ENCODE measurements at regions not wholly inside any gene's neighbourhood (a gene's known extent, or its start where the extent isn't known, plus 50 kb on each side); places are given as distances from the start of the nearest gene placed in this dataset.
"Not testable (repeated sequence)": the region's sequence is repeated elsewhere in the genome, so short reads cannot be mapped to it uniquely, and the experiment has no call there.

DNA sequence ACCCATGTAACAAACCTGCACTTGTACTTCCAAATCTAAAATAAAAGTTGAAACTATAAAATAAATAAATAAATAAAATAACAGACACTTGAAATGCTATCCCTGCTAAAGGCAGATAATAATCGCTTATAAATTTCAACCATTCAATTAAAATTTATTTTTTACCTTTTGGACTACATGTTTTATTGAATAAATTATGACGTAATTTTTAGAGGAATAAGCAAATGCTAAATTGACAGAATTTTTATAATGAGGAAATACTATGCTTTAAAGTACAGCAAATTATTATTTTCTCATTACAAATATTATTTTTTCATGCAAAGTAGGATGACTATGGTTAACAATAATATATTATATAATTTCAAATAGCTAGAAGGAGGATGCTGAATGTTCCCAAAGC is 658.6 kb upstream of the LMO3 start:
- intact Hi-C loops (cut with micrococcal nuclease), result no loop called here

DNA sequence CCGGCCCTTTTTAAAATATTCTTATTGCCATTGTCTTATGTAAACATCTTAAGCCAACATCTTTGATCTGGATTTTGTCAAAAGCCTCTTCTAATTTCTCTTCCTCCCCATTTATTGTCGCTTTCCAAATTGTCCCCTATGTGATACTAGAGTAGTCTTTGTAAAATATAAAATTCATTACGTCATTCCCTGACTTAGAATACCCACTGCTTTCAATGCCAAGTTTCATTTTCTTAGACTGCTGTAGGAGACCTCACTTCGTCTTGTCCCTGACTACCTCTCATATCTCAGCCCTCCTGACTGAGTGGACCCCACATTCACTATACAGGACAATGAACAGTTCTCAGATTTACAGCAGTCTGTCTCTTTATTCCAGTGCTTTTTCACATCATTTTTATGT is 633.9 kb upstream of the LMO3 start:
- intact Hi-C loops (cut with micrococcal nuclease), result no loop called here

DNA sequence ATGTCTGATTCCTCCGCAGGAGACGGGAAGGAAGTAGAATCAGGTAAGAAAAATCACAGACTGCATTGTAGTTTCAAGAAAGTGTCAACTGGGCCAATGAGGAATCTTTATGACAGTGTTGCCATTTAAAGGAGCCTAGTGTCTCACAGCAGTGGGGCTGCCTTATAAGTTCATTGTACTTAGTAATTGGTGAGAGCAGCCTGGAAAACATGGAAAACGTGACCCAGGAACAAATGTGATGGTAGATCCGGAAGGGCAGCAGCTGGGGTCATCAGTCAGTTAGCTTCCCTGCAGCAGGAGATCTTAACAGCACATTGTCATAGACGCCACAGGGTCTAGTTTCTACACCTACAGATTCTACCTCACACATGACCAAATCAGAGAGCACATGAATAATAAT is 630.0 kb upstream of the LMO3 start:
- intact Hi-C loops (cut with micrococcal nuclease), result no loop called here

DNA sequence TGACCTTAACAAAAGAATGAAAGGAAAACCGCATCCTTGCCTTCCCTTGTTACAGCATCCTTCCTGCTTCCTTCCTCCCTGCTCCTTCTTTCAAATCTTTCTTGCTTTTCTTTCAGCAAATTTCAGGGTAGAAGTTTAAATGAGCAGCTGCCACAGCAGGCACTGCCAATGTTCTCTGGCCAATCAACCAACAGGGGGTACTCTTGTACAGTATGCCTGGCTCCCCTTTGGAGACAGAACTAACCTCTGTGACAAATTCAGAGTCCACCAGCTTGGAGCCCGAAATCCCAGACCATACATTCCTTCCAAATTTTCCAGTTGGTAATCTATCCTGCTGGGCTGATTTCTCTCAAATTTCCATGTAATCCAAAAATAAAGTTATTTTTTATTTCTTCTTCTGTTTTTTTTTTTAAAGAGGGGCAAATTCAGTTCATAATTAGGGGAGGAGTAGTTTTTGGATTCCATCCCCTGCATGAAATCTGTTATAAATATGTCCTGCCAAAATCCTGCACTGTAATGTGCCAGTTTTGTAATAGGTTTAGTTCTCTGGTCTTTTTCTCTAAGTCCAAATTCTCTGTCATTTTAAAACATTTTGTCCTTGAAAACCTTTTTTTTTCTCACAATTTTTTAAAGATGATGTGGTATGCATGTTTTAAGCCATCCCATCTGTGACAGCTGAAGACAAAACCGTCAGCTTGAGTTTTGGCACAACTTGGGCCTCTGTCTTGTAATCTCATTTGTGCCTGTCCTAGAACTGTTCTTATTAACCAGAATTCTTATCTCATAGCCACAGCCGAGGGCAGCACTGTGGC is 610.0 kb upstream of the LMO3 start:
- intact Hi-C loops (cut with micrococcal nuclease), result no loop called here

DNA sequence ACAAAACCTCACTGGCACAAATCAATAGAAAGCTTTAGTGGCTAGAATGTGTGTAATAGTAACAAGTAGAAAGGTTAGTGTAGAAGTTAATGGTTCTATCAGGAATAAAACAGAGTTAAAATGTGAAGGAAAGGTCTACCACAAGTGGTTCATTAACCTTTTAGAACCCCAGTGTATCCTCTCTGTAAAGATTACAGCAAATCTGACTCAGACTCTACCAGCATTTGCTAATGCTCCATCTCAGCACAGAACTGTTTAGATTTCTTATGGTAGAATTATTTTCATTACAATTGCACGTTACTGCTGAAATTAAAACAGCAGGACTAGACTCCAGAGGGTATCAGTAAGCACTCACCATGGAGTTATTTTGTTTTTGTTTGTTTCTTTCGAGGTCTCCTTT is 609.0 kb upstream of the LMO3 start:
- intact Hi-C loops (cut with micrococcal nuclease), result no loop called here

DNA sequence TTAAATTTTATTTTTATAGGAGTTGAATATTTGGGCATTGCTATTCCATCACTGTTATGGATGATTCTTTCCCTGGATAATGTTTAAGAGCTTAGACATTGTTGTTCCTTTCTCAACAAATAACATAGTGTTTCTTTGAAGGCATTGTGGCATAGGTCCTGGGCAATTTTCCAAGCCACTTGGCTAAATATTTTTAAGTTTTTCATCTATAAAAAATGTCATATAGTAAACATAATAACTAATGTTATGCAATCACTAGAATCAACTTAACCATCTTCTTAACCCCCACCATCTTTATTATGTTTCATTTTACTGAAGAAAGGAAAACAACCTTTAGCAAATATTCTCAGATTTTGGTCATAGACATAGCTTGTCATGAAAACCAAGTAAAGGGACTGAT is 600.6 kb upstream of the LMO3 start:
- intact Hi-C loops (cut with micrococcal nuclease), result no loop called here

DNA sequence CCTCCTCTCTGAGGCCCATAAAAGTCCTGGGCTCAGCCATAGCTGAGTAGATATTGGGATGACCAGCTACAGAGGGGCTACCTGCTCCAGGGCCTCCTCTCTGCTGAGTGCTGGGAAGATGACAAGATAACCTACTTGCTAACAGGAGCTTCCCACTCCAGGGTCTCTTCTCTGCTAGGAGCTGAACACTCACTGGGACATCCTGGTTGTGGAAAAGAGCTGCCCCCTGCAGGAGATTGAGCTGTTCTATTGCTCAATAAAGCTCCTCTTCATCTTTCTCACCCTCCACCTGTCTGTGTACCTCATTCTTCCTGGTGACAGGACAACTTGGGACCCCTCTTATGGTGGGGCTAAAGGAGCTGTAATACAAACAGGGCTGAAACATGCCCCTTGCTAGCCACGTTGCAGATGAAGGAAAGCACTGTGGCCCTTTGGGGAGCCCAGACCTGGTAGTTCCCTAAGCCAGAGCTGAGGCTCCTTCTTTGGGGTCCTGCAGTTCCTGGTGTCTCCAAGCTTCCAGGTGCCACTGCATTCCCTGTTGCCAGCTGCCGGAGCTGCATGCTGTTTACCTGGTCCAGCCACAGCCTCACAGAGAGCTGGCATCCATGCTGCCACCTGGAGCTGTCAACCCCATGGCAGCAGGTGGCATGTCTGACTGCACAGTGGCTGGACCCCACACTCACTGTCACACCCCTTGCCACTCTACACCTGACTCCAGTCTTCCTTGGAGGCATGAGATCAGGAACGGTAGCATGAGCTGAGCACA is 598.5 kb upstream of the LMO3 start:
- intact Hi-C loops (cut with micrococcal nuclease), result no loop called here

DNA sequence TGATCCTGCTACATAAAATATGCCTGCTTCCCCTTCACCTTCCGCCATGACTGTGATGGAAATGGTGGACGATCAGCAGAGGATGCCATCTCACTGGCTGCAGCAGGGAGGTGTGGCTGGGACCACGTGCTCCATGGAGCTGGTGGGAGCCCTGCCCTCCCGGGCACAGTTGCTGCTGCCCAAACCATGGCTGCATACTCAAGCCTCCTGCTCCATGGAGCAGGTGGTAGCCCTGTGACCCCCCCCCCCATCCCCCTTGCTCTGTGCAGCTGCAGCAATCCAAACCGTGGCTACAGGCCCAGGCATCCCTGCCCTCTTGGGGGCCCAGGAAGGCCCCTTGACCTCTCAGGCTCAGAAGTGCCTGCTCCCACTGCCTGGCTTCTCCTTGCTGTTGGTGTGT is 597.5 kb upstream of the LMO3 start:
- intact Hi-C loops (cut with micrococcal nuclease), result no loop called here

DNA sequence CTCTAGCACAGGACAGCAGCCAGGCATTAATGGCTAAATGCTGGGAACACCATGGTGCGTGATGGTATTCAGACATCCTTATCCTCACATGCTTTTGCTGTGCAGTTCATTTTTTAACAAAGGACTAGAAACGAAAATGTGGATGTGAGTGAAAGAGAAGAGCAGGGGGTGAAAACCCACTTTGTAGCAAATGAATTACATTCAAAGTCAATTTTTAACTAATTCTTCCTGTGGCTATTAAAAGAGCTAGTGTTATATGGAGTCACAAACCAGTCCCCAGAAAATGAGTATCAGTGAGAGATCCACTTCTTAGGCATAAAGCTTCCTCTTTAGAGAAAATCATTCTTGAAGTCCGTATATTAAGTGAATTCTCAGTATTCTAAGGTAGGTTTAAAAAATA is 592.0 kb upstream of the LMO3 start:
- intact Hi-C loops (cut with micrococcal nuclease), result no loop called here

DNA sequence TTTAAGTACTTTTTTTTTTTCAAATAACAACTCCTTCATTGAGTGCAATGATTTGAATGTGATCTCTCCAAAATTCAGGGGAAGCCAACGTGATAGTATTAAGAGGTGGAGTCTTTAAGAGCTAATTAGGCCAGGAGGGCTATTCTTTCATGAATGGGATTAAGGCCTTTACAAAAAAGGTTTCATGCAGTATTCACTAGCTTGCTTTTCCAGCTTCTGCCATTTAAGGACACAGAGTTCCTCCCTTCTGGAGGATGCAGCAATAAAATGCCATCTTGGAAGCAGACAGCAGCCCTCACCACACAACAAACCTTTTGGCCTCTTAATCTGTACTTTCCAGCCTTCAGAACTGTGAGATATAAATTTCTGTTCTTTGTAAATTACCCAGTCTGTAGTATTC is 586.8 kb upstream of the LMO3 start:
- intact Hi-C loops (cut with micrococcal nuclease), result no loop called here

DNA sequence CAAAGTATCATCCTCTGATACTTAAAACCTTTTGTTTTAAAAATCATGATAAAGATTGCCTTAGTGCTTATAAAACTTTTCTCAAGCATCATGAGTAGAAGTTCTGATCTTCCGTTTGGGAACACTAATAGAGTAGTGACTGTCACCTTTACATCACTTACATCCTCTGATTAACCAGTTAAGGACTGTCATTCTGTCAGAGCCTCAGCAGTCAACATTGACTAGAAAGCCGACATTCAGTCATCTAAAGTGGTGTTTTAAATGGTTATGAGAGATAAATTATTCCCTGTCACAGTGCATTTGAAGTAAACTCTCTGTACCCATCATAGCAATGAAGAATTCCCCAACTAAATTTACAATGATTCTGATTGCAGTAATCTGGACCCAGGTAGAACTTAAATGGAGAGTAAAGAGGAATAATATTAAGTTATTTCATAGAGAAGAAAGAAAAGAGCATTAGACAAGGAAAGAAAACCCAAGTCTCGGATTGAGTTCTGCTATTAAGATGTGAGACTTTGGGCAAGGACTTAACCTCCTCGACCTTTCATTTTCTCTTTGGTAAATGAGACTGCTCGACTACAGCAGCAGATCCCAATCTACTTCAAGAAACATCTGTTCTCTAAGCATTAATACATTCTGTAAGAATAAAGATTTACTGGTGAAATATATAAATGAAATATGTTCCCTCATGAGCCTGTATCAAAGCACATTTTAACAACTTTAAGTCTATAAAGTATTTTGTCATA is 563.9 kb upstream of the LMO3 start:
- intact Hi-C loops (cut with micrococcal nuclease), result no loop called here

DNA sequence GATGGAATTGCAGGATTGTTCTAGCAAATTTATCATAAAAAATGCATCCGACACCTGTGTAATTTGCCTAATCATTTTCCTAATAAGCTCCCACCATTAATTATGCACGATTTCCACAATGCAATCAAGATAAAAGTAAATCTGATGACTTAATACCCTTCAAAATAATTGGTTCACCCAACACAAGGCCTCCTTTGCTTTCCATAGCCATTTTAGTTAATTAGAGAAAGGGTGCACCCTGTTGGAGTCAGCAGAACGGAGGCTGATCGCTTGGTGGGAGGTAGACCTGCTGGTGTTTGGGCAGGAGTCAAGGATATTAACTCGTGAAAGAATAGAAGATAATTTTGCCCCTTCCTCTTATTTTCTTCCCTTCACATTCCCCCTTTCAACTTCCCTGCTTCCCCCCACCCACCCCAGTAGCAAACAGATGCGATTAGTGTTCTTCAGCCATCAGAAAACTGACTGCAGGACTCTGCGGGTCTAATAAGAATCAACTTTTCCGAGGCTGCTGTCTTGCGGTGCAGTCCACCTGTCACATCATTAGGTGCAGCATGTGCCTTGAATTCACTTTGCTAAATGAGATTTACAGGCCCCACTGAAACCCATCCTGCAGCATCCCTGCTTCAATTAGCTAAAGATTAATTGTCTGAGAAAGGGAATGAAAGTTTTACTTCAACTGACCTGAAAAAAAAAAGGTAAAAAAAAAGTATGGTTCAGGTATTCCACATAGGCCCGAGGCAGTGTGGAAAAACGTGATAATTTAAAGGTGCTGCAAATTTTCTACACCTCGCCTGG is 553.7 kb upstream of the LMO3 start:
- intact Hi-C loops (cut with micrococcal nuclease), result no loop called here

DNA sequence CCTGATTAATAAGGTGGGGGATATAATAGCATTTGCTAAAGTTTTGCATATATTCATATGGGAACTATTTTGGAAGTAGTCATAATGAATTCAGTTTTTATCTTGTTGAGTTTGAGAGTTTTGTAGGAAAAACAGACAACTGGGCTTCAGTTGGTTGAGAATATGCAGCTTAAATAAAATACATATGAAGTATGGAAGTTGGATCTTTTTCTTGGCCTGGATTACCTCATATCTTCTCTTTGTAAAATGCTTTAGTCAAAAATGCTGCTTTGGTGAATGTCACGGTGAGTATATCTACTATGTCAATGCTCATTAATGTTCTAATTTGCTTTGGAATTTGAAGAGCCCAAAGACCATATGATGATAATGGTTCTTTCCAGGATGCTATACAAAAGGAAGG is 552.2 kb upstream of the LMO3 start:
- intact Hi-C loops (cut with micrococcal nuclease), result no loop called here

DNA sequence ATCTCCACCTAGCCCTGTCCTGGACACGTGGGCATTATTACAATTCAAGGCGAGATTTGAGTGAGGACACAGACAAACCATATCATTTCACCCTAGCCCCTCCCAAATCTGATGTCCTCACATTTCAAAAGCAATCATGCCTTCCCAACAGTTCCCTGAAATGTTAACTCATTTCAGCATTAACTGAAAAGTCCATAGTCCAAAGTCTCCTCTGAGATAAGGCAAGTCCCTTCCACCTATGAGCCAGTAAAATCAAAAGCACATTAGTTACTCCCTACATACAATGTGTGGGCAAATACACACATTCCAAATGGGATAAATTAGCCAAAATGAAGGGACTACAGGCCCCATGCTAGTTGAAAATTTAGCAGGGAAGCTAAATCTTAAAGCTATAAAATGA is 546.0 kb upstream of the LMO3 start:
- intact Hi-C loops (cut with micrococcal nuclease), result no loop called here

DNA sequence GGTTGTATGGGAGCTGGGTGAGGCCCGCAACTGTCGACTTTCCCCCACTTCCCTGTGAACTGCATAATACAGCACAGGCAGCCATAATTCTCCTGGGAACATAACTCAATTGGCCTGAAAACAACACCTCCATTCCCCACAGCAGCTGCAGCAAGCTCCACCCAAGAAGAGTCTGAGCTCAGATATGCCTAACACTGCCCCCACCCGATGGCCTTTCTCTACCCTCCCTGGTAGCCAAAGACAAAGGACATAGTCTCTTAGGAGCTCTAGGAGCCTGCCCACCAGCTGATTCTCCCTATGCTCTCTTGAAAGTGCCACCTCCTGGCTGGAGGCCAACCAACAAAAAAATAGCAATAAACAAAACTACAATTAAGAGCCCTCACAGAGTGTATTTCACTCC is 542.7 kb upstream of the LMO3 start:
- intact Hi-C loops (cut with micrococcal nuclease), result no loop called here

DNA sequence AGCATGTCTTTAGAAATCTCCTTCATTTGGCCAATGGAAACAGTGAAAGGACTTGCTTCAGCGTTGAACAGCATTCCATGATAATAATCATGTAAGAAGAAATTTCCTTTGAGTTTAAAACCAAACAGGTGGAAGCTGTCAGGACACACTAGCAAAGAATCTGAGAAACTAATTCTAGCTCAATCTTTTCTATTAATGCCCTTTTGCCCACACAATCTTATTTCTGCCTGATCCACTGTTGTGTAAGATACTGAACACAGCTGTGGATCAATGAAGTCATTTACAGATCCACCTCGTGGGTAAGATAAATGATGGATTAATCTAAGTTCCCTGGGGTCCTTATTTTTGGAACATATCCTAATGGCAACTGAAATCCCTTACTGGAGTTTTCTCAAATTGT is 536.9 kb upstream of the LMO3 start:
- intact Hi-C loops (cut with micrococcal nuclease), result no loop called here

DNA sequence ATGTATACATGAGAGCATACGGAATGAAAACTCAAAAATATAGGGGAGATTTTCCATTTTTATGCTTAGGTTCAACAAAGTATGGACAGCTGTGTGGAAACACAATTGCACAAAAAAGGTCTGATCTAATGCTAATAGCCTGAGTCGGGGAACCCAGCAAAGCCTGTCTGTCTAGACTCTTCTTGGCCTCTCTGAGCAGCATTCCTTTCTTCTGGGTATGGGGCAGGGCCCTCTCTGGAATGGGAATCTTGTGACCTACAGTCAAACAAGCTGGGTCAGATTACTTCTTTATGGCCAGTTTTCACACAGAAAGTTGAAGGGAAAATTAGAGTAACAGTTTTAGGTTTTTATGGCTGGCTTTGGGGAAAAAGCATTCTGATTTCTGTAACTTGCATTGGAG is 534.0 kb upstream of the LMO3 start:
- intact Hi-C loops (cut with micrococcal nuclease), result no loop called here

DNA sequence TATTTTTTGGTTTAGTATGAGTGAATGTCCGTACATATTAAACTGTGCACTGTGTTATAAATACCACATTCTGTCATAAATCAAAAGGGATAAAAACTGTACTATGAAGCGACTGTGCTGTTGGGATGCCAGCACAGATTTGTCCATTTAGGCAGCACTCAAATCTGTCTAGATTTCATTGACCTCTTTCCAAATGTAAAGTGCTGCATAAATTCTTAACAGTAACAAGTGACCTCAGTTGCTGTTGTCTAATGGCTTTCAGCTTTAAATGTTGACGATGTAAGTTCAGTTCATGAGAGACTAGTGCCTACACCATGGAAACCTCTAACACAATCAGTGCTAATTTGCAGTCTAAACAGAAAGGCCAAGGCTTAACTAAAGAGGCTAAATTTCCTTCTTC is 531.4 kb upstream of the LMO3 start:
- intact Hi-C loops (cut with micrococcal nuclease), result no loop called here

DNA sequence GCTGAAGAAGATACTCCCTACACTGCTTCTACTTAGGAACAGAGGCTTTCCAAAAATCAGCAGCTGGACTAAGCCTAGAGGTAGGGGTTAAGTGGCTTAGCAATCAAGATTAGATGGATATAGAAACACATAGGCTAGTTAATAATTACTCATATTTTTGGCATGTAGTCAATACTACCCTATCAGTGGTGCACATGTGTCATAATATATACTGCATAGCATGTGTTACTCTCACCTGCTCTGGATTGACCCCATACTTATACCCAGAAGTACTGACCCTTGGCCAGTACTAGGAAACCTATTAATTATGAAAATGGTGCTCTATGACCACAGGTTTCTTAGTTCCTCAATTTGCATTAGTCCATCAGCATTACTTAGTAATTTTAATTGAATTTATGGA is 528.4 kb upstream of the LMO3 start:
- intact Hi-C loops (cut with micrococcal nuclease), result no loop called here

DNA sequence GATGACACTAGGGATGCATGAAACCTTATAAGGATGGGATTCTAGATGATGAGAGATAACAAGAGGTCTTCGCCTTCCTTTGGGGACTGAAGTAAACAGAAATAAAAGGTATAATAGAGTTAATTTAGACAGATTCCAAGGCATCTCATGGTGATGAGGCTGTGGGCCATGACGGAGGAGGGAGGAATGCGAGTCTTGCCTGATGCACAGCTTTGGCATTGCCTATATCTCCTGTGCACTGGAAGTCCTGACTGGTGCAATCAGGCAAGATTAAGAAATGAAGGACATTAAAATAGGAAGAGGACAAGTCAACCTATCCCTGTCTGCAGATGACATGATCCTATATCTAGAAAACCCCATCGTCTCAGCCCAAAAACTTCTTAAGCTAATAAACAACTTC is 526.4 kb upstream of the LMO3 start:
- intact Hi-C loops (cut with micrococcal nuclease), result no loop called here

DNA sequence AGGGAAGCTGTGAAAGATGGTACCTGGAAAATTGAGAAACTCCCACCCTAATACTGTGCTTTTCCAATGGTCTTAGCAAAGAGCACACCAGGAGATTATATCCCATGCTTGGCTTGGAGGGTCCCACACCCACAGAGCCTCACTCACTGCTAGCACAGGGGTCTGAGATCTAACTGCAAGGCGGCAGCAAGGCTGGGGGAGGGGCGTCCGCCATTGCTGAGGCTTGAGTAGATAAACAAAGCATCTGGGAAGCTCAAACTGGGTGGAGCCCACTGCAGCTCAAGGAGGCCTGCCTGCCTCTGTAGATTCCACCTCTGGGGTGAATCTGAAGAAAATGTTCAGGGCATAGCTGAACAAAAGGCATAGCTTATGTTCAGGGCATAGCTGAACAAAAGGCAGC is 510.6 kb upstream of the LMO3 start:
- intact Hi-C loops (cut with micrococcal nuclease), result not testable (repeated sequence)

DNA sequence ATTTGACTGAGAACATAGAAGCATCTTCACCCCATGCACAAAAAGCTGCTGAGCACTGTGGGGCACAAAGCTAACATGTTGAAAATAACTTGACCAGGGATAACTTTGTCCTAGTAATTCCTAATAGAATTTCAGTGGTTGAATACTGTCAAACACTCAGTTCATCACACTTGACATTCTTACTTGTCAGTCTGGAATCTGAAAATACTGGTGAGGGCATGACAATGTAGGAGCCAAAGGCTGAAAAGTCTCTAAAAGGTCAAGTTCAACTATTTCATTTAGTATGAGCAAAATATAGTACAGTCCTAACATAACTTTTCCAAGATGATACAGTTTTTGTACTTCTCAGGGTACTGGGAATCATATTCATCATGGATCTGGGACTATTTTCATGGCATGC is 504.4 kb upstream of the LMO3 start:
- intact Hi-C loops (cut with micrococcal nuclease), result no loop called here

All from T-helper 1 cell treated with Interleukin-12 subunit alpha and Interleukin-12 subunit beta and Interleukin-4 antibody, amounts not matched to agents 30 ng/mL and 1 ng/mL, for 36 hours (primary cell).